K562 (cell line): ENCODE measurements at regions not wholly inside any gene's neighbourhood (a gene's known extent, or its start where the extent isn't known, plus 50 kb on each side); places are given as distances from the start of the nearest gene placed in this dataset.

Experiments used
- ATAC-seq: fragments of 200-7000 bp; cut with Tn5 transposase; 3 replicates; pipeline ENCODE4 v1.9.1; 2020; ENCODE audit warnings: moderate library complexity
- BruUV-seq: library from RNA; stranded (reverse); fragments of 400-500 nt; replicated peaks from 2 replicates; lab custom pipeline; 2021; lab: Mats Ljungman, UMichigan
- CTCF ChIA-PET: fragments of 300-600 bp; formaldehyde crosslinking; extraction: SDS; loops from one replicate; lab custom pipeline; 2021; ENCODE audit warnings: low intra/inter-chr PET ratio; lab: Yijun Ruan, JAX
- POLR2A ChIA-PET: fragments of 300-600, 350-650 bp; sonication (Branson Sonifier 250); formaldehyde crosslinking; extraction: SDS; loops from one replicate; lab custom pipeline; 2021; ENCODE audit warnings: antibody characterized with exemption, inconsistent platforms; lab: Yijun Ruan, JAX
- DNase-seq, 4 experiments: peaks; one replicate each; pipeline versions ENCODE4 v3.0.0 to v3.0.0-alpha.2; 2011 to 2018; ENCODE audit warnings: low spot score in 3 of 4, mixed read lengths in 3 of 4; ENCODE audit errors: extremely low read depth in 1 of 4
- FAIRE-seq: peaks from 2 replicates; lab custom pipeline; 2011; peaks lifted over from hg19 to GRCh38; lab: Jason Lieb, UNC
- H2AFZ ChIP-seq: 2 replicates; pipeline ENCODE4 v1.6.0; 2011; ENCODE audit warnings: low read depth, low read length, control low read depth, inconsistent platforms
- H3K27ac ChIP-seq: fragments of 200-600 bp; 3 replicates; pipeline ENCODE4 v1.8.0; 2011; ENCODE audit warnings: low read depth, mild to moderate bottlenecking, control low read depth, inconsistent platforms, low read length, moderate library complexity, mixed read lengths; ENCODE audit errors: extremely low read depth
- H3K27me3 ChIP-seq, 2 experiments: fragments of 300-600 bp in 1 of 2; 2 replicates in 1 of 2; 3 replicates in 1 of 2; pipeline versions ENCODE4 v1.6.0 to v1.8.0; 2011; ENCODE audit warnings: inconsistent platforms in 2 of 2, low read length in 2 of 2, mild to moderate bottlenecking in 1 of 2, mixed read lengths in 1 of 2, moderate library complexity in 1 of 2; ENCODE audit not compliant: control insufficient read depth in 2 of 2, insufficient read depth in 2 of 2
- H3K36me3 ChIP-seq: fragments of 300-600 bp; 3 replicates; pipeline ENCODE4 v1.8.0; 2011; ENCODE audit warnings: mild to moderate bottlenecking, low read length, inconsistent platforms; ENCODE audit not compliant: control insufficient read depth, insufficient read depth
- H3K4me1 ChIP-seq, 2 experiments: fragments of 200-600 bp in 1 of 2; replicated peaks in 1 of 2; 2 replicates in 1 of 2; 3 replicates in 1 of 2; pipeline versions ENCODE4 v1.5.1 to v1.8.0; 2011; ENCODE audit warnings: inconsistent platforms in 2 of 2, low read length in 2 of 2, mild to moderate bottlenecking in 1 of 2, mixed read lengths in 1 of 2, moderate library complexity in 1 of 2; ENCODE audit not compliant: control insufficient read depth in 2 of 2, insufficient read depth in 2 of 2
- H3K4me2 ChIP-seq: 2 replicates; pipeline ENCODE4 v1.6.1; 2011; ENCODE audit warnings: low read length, control low read depth, inconsistent platforms, mixed read lengths; ENCODE audit not compliant: insufficient read depth
- H3K4me3 ChIP-seq: fragments of 200-600 bp; sonication (generic), shearing (Covaris generic); 2 replicates; pipeline ENCODE4 v1.5.1; 2016; ENCODE audit warnings: control low read depth, inconsistent platforms
- H3K79me2 ChIP-seq: fragments of 200-600 bp; 3 replicates; pipeline ENCODE4 v1.8.0; 2011; ENCODE audit warnings: low read length, inconsistent platforms; ENCODE audit not compliant: control insufficient read depth, insufficient read depth
- H3K9ac ChIP-seq, 2 experiments: 2 replicates each; pipeline versions ENCODE4 v1.6.0 to v1.6.1; 2011; ENCODE audit warnings: low read depth in 2 of 2, low read length in 2 of 2, control low read depth in 1 of 2, inconsistent platforms in 1 of 2, mild to moderate bottlenecking in 1 of 2, mixed read lengths in 1 of 2; ENCODE audit not compliant: insufficient read depth in 1 of 2
- H3K9me1 ChIP-seq: one replicate; pipeline ENCODE4 v1.6.0; 2011; ENCODE audit warnings: inconsistent platforms, mild to moderate bottlenecking, low read length, moderate library complexity; ENCODE audit not compliant: control insufficient read depth, insufficient read depth
- H3K9me3 ChIP-seq: replicated peaks from 2 replicates; pipeline ENCODE4 v1.5.1; 2011; ENCODE audit warnings: low read depth, low read length, inconsistent platforms; ENCODE audit not compliant: control insufficient read depth, insufficient read depth
- H4K20me1 ChIP-seq: replicated peaks from 2 replicates; pipeline ENCODE4 v1.6.1; 2011; ENCODE audit warnings: low read length, inconsistent platforms, mixed read lengths; ENCODE audit not compliant: control insufficient read depth, insufficient read depth
- ARHGAP35 ChIP-seq: fragments of 450-650 bp; IDR thresholded peaks from 2 replicates; pipeline ENCODE4 v1.6.1; 2018; ENCODE audit not compliant: partially characterized antibody
- CBX3 ChIP-seq, 2 experiments: IDR thresholded peaks; 1 replicate in 1 of 2; 2 replicates in 1 of 2; pipeline ENCODE4 v1.6.1; 2012; ENCODE audit warnings: inconsistent platforms in 2 of 2, low read length in 2 of 2, borderline replicate concordance in 1 of 2, control low read depth in 1 of 2
- DPF2 ChIP-seq: fragments of 450-650 bp; IDR thresholded peaks from 2 replicates; pipeline ENCODE4 v1.6.1; 2016
- HCFC1 ChIP-seq: IDR thresholded peaks from 2 replicates; pipeline ENCODE4 v1.6.1; 2012; ENCODE audit warnings: low read depth, low read length, improper control_type of control experiment
- HMBOX1 ChIP-seq: sonication (generic); IDR thresholded peaks from 2 replicates; pipeline ENCODE4 v1.6.1; 2016
- KDM4B ChIP-seq, 2 experiments: fragments of 450-650 bp in 1 of 2; sonication (generic) in 1 of 2; IDR thresholded peaks; 2 replicates each; pipeline ENCODE4 v1.6.1; 2016 to 2017; ENCODE audit warnings: borderline replicate concordance in 2 of 2, antibody characterized with exemption in 1 of 2, low read depth in 1 of 2, mild to moderate bottlenecking in 1 of 2
- MECOM ChIP-seq: fragments of 250-450 bp; sonication (Bioruptor Pico); IDR thresholded peaks from 2 replicates; pipeline ENCODE4 v1.8.0; 2022; ENCODE audit warnings: inconsistent platforms
- NELFE ChIP-seq: IDR thresholded peaks from 2 replicates; pipeline ENCODE4 v1.6.1; 2011; ENCODE audit warnings: mild to moderate bottlenecking; ENCODE audit not compliant: insufficient read depth, insufficient read length
- NR2C2 ChIP-seq, 2 experiments: fragments of 200-800 bp in 1 of 2; sonication (Bioruptor generic) in 1 of 2; sonication (generic) in 1 of 2; formaldehyde crosslinking in 1 of 2; IDR thresholded peaks; 2 replicates each; pipeline versions ENCODE4 v1.6.1 to v1.8.0; 2016 to 2022; ENCODE audit warnings: mild to moderate bottlenecking in 1 of 2, missing compliant biosample characterization in 1 of 2, missing genetic modification characterization in 1 of 2, missing genetic modification reagents in 1 of 2
- STAT6 ChIP-seq: sonication (generic); formaldehyde crosslinking; IDR thresholded peaks from 2 replicates; pipeline ENCODE4 v1.8.1; 2023; ENCODE audit warnings: mild to moderate bottlenecking, missing genetic modification reagents
- ZC3H4 ChIP-seq: sonication (generic); formaldehyde crosslinking; IDR thresholded peaks from 2 replicates; pipeline ENCODE4 v1.9.0; 2021; ENCODE audit warnings: missing genetic modification reagents, borderline replicate concordance
- ZNF282 ChIP-seq: sonication (generic); formaldehyde crosslinking; IDR thresholded peaks from 2 replicates; pipeline ENCODE4 v1.8.1; 2023; ENCODE audit warnings: missing genetic modification reagents
- ZNF436 ChIP-seq: fragments of 250-450, 450-650 bp; sonication (Bioruptor Pico); formaldehyde crosslinking; IDR thresholded peaks from 2 replicates; pipeline ENCODE4 v1.7.0; 2020; ENCODE audit warnings: mild to moderate bottlenecking
- ZNF830 ChIP-seq: fragments of 250-450 bp; sonication (Bioruptor Pico); IDR thresholded peaks from 2 replicates; pipeline ENCODE4 v1.5.0; 2021; ENCODE audit warnings: mild to moderate bottlenecking
- WGBS: fragments of 100-300 bp; shearing (Covaris generic); methylation state at CpG from one replicate; pipeline ENCODE4 v1.1.6; 2016; ENCODE audit warnings: low coverage, mixed read lengths; ENCODE audit not compliant: insufficient coverage; ENCODE audit errors: missing lambda C conversion rate; 5-methylcytosine and 5-hydroxymethylcytosine counted together
- in situ Hi-C: fragments of 300-500 bp; cut with MboI; formaldehyde crosslinking; loops from 4 replicates; pipeline ENCODE4 v1.15.0; 2018; ENCODE audit warnings: inconsistent platforms, mixed read lengths
- intact Hi-C: fragments of 100-400 bp; cut with micrococcal nuclease; formaldehyde crosslinking; loops from 2 replicates; pipeline ENCODE4 v1.14.2; 2022

- 0% methylated on average over 14 of the region's 15 CpGs for WGBS
- intact Hi-C loops: no loop called here
- no peak for FAIRE-seq
Observed at GRCh38 chrX:106467422-106467821, 144.4 kb upstream of the RADX start.

More at GRCh38 chrX:106467422-106467821, 144.4 kb upstream of the RADX start:
- Histone ChIP-seq H3K9ac (no peak overlapping the region), H3K36me3 (no peaks in the 10 kb centered on the region), H3K27ac (no peak overlapping the region), H4K20me1 (no peaks in the 10 kb centered on the region), H3K79me2 (no peaks in the 10 kb centered on the region), H3K4me3 (no peak overlapping the region), H3K9me3 (no peaks in the 10 kb centered on the region), H2AFZ (no peak overlapping the region), H3K4me2 (no peak overlapping the region), H3K27me3 (no peaks in the 10 kb centered on the region), H3K4me1 (no peaks in the 10 kb centered on the region), H3K9me1 (no peaks in the 10 kb centered on the region)
- in situ Hi-C loops: no loop called here
- no peak for DNase-seq
- ATAC-seq: no peak
- BruUV-seq: no TSS peak
- TF ChIP-seq ZNF282 (CRISPR knock-in tag): no peak
- no peak for TF ChIP-seq STAT6 (CRISPR knock-in tag)
- no peak for TF ChIP-seq ZNF436 (CRISPR knock-in tag)
- no peak for TF ChIP-seq CBX3 (IDR thresholded peaks at IDR 0.05; ENCODE audit: borderline replicate concordance in 1 of 2, low read length in 2 of 2)
- no peak for TF ChIP-seq NR2C2 (CRISPR knock-in tag; IDR thresholded peaks at IDR 0.05)
- TF ChIP-seq NR2C2 (tag; IDR thresholded peaks at IDR 0.05): no peak
- TF ChIP-seq MECOM (CRISPR knock-in tag): no peak
- no peak for TF ChIP-seq HCFC1
- TF ChIP-seq ZNF830: no peak
- TF ChIP-seq HMBOX1: no peak
- no peak for TF ChIP-seq ARHGAP35
- no peak for TF ChIP-seq DPF2
- TF ChIP-seq NELFE: no peak
- TF ChIP-seq KDM4B (IDR thresholded peaks at IDR 0.05; ENCODE audit: borderline replicate concordance in 2 of 2, low read depth in 1 of 2): no peak
- TF ChIP-seq ZC3H4 (CRISPR knock-in tag): no peak
- CTCF ChIA-PET: no interaction called here
- POLR2A ChIA-PET: no interaction called here
